Trophoblast cell (in vitro differentiated cells and primary cell): ENCODE measurements at regions not wholly inside any gene's neighbourhood (a gene's known extent, or its start where the extent isn't known, plus 50 kb on each side); places are given as distances from the start of the nearest gene placed in this dataset.

ENCODE experiments used
- DNase-seq, 2 donors: peaks; one replicate each; pipeline ENCODE4 v3.0.0-alpha.2; 2016
- H2AFZ ChIP-seq: 2 replicates; pipeline ENCODE4 v1.6.1; 2013; ENCODE audit warnings: low read length, moderate library complexity, mild to moderate bottlenecking; ENCODE audit not compliant: insufficient read depth, poor library complexity
- H2AK5ac ChIP-seq: 2 replicates; pipeline ENCODE4 v1.6.1; 2013; ENCODE audit warnings: mild to moderate bottlenecking, low read length
- H2BK120ac ChIP-seq: 2 replicates; pipeline ENCODE4 v1.6.1; 2013; ENCODE audit warnings: low read length, mild to moderate bottlenecking, moderate library complexity; ENCODE audit not compliant: insufficient read depth, poor library complexity
- H2BK12ac ChIP-seq: 2 replicates; pipeline ENCODE4 v1.6.1; 2013; ENCODE audit warnings: mild to moderate bottlenecking, low read length, moderate library complexity
- H2BK5ac ChIP-seq: 2 replicates; pipeline ENCODE4 v1.6.1; 2013; ENCODE audit warnings: low read length, low read depth, moderate library complexity, mild to moderate bottlenecking; ENCODE audit not compliant: poor library complexity
- H3K14ac ChIP-seq: 2 replicates; pipeline ENCODE4 v1.6.1; 2013; ENCODE audit warnings: mild to moderate bottlenecking, low read length
- H3K18ac ChIP-seq: 2 replicates; pipeline ENCODE4 v1.6.1; 2013; ENCODE audit warnings: mild to moderate bottlenecking, low read length
- H3K23ac ChIP-seq: 2 replicates; pipeline ENCODE4 v1.6.1; 2013; ENCODE audit warnings: low read length
- H3K27ac ChIP-seq: 2 replicates; pipeline ENCODE4 v1.5.1; 2013; ENCODE audit warnings: low read depth, mild to moderate bottlenecking, inconsistent platforms, low read length, moderate library complexity
- H3K27me3 ChIP-seq: 2 replicates; pipeline ENCODE4 v1.6.1; 2013; ENCODE audit warnings: inconsistent platforms, mild to moderate bottlenecking, low read length, moderate library complexity; ENCODE audit not compliant: insufficient read depth
- H3K36me3 ChIP-seq, 2 experiments: 1 replicate in 1 of 2; 2 replicates in 1 of 2; pipeline ENCODE4 v1.6.1; 2013; ENCODE audit warnings: low read length in 2 of 2, mild to moderate bottlenecking in 2 of 2, moderate library complexity in 1 of 2; ENCODE audit not compliant: insufficient read depth in 2 of 2, control insufficient read depth in 1 of 2
- H3K4ac ChIP-seq: 2 replicates; pipeline ENCODE4 v1.6.1; 2013; ENCODE audit warnings: low read depth, mild to moderate bottlenecking, low read length, moderate library complexity
- H3K4me1 ChIP-seq, 2 experiments: 1 replicate in 1 of 2; 2 replicates in 1 of 2; pipeline ENCODE4 v1.6.1; 2013; ENCODE audit warnings: low read length in 2 of 2, mild to moderate bottlenecking in 2 of 2, moderate library complexity in 1 of 2; ENCODE audit not compliant: insufficient read depth in 2 of 2, control insufficient read depth in 1 of 2
- H3K4me2 ChIP-seq: 2 replicates; pipeline ENCODE4 v1.6.1; 2013; ENCODE audit warnings: inconsistent platforms, mild to moderate bottlenecking, low read length, moderate library complexity
- H3K4me3 ChIP-seq: 2 replicates; pipeline ENCODE4 v1.5.1; 2013; ENCODE audit warnings: mild to moderate bottlenecking, low read depth, low read length, inconsistent platforms
- H3K79me1 ChIP-seq: one replicate; pipeline ENCODE4 v1.6.1; 2013; ENCODE audit warnings: low read length
- H3K79me2 ChIP-seq: 2 replicates; pipeline ENCODE4 v1.6.1; 2013; ENCODE audit warnings: low read length, mild to moderate bottlenecking; ENCODE audit not compliant: control insufficient read depth, insufficient read depth, poor library complexity
- H3K9ac ChIP-seq: 2 replicates; pipeline ENCODE4 v1.6.1; 2013; ENCODE audit warnings: mild to moderate bottlenecking, low read length
- H3K9me3 ChIP-seq: 2 replicates; pipeline ENCODE4 v1.6.1; 2013; ENCODE audit warnings: low read depth, mild to moderate bottlenecking, control low read depth, inconsistent platforms, low read length; ENCODE audit not compliant: insufficient read depth
- H4K12ac ChIP-seq: 2 replicates; pipeline ENCODE4 v1.6.1; 2013; ENCODE audit warnings: low read depth, mild to moderate bottlenecking, low read length, moderate library complexity
- H4K8ac ChIP-seq: 2 replicates; pipeline ENCODE4 v1.6.1; 2013; ENCODE audit warnings: low read depth, mild to moderate bottlenecking, low read length, moderate library complexity
- H4K91ac ChIP-seq: one replicate; pipeline ENCODE4 v1.6.1; 2013; ENCODE audit warnings: low read depth, mild to moderate bottlenecking, low read length, moderate library complexity
- WGBS: extraction: QIAGEN DNeasy Blood & Tissue Kit; methylation state at CpG from one replicate; pipeline ENCODE4 v1.1.7; 2013; ENCODE audit warnings: missing lambda C conversion rate; ENCODE audit not compliant: insufficient read length, insufficient coverage; ENCODE audit errors: extremely low coverage; 5-methylcytosine and 5-hydroxymethylcytosine counted together

DNA sequence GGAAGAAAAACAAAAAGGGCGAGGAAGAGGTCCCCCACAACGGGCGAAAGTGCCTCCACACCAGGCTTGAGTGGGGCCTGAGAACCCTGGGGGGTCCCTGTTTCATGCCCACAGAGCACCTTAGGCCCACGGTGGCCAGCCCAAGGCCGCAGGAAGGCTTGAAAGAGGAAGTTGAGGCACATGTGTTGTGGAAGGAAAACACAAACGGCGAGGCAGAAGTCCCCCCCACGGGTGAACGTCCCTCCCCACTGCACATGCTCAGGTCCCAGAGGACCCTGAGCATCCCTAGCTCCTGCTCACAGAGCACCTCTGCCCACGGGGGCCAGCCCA, 371.5 kb downstream of the ALG10 start:
- H3K79me2 ChIP-seq = no peaks in the 10 kb centered on the region
- H3K4me2 ChIP-seq = no peak overlapping the region
- H2BK5ac ChIP-seq = no peak overlapping the region
- H3K27me3 ChIP-seq = no peaks in the 10 kb centered on the region
- no peak overlapping the region for H4K12ac ChIP-seq
- H3K18ac ChIP-seq = no peak overlapping the region
- no peak overlapping the region for H3K27ac ChIP-seq
- H2BK120ac ChIP-seq = no peak overlapping the region
- H3K14ac ChIP-seq = no peak overlapping the region
- H3K9ac ChIP-seq = no peak overlapping the region
- H2AK5ac ChIP-seq = no peak overlapping the region
- DNase-seq = no peak
- no peak overlapping the region for H2BK12ac ChIP-seq
- no peak overlapping the region for H3K23ac ChIP-seq
- no peaks in the 10 kb centered on the region for H3K79me1 ChIP-seq
- H3K4ac ChIP-seq = no peak overlapping the region
- H3K4me3 ChIP-seq = no peak overlapping the region
- no peaks in the 10 kb centered on the region for H3K4me1 ChIP-seq
- H4K8ac ChIP-seq = no peak overlapping the region
- peaks cover 98% of the 10 kb centered on the region for H3K9me3 ChIP-seq
- WGBS = no CpG with 5 or more reads among the region's 10 CpGs
- H2AFZ ChIP-seq = no peak overlapping the region
- H4K91ac ChIP-seq = no peak overlapping the region
- no peaks in the 10 kb centered on the region for H3K36me3 ChIP-seq

DNA sequence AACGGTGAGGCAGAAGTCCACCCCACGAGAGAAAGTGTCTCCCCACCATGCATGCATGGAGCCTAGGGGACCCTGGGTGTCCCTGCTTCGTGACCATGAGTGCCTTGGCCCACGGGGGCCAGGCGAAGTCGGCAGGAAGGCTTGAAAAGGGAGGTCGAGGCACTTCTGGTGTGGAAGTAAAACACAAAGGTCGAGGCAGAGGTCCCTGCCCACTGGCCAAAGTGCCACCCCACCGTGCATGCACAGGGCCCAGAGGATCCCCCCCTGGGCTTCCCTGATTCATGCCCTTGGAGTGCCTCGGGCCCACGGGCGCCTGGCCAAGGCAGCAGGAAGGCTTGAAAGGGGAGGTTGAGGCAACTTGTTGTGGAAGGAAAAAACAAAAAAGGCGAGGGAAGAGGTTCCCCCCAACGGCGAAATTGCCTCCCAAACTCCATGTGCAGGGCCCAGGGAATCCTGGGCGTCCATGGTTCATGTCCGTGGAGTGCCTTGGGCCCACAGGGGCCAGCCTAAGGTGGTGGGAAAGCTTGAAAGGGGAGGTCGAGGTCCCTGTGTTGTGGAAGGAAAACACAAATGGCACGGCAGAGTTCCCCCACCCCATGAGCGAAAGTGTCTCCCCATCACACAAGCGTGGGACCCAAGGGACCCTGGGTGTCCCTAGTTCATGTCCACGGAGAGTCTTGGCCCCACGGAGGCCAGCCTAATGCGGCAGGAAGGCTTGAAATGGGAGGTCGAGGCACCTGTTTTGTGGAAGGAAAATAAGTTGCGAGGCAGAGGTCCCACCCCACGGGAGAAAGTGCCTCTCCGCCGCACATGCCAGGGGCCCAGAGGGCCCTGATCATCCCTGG, 372.1 kb downstream of the ALG10 start:
- Histone ChIP-seq H3K9ac (no peak overlapping the region), H3K4me1 (no peaks in the 10 kb centered on the region), H2AK5ac (no peak overlapping the region), H4K12ac (no peak overlapping the region), H2AFZ (no peak overlapping the region), H3K79me1 (no peaks in the 10 kb centered on the region), H4K91ac (no peak overlapping the region), H3K9me3 (peaks cover 98% of the 10 kb centered on the region), H2BK12ac (no peak overlapping the region), H3K4ac (no peak overlapping the region), H2BK120ac (no peak overlapping the region), H4K8ac (no peak overlapping the region), H3K23ac (no peak overlapping the region), H3K27ac (no peak overlapping the region), H3K4me3 (no peak overlapping the region), H3K36me3 (no peaks in the 10 kb centered on the region), H3K4me2 (no peak overlapping the region), H2BK5ac (no peak overlapping the region), H3K18ac (no peak overlapping the region), H3K27me3 (no peaks in the 10 kb centered on the region), H3K14ac (no peak overlapping the region), H3K79me2 (no peaks in the 10 kb centered on the region)
- no peak for DNase-seq
- no CpG with 5 or more reads among the region's 29 CpGs for WGBS

DNA sequence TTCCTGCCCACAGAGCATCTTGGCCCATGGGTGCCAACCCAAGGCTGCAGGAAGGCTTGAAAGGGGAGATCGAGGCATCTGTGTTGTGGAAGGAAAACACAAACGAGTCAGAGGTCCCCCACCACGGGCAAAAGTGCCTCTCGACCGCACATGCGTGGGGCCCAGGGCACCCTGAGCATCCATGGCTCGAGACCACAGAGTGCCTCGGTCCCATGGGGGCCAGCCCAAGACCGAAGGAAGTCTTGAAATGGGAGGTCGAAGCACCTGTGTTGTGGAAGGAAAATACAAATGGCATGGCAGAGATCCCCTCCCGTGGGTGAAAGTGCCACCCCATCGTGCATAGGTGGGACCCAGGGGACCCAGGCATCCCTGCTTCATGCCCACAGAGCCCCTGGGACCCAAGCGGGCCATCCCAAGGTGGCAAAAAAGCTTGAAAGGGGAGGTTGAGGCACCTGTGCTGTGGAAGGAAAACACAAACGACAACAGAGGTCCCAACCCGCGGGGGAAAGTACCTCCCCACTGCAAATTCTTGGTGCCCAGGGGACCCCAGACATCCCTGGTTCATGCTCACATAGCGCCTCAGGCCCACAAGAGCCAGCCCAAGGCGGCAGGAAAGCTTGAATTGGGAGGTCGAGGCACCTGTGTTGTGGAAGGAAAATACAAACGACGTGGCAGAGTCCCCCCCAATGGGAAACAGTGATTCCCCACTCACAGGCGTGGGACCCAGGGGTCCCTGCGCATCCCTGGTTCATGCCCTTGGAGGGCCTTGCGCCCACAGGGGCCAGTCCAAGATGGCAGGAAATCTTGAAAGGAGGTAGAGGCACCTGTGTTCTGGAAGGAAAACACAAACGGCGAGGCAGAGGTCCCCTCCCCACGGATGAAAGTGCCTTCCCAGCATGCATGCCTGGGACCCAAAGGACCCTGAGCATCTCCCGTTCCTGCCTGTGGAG, 373.0 kb downstream of the ALG10 start:
- no peaks in the 10 kb centered on the region for H3K36me3 ChIP-seq
- H4K91ac ChIP-seq = no peak overlapping the region
- no peak overlapping the region for H3K27ac ChIP-seq
- no peak overlapping the region for H3K4me3 ChIP-seq
- no peak overlapping the region for H2BK5ac ChIP-seq
- H3K18ac ChIP-seq = no peak overlapping the region
- no peak overlapping the region for H2BK120ac ChIP-seq
- H3K27me3 ChIP-seq = no peaks in the 10 kb centered on the region
- no peak overlapping the region for H2BK12ac ChIP-seq
- no peak overlapping the region for H4K8ac ChIP-seq
- no peaks in the 10 kb centered on the region for H3K4me1 ChIP-seq
- no peak overlapping the region for H3K4me2 ChIP-seq
- no peak overlapping the region for H4K12ac ChIP-seq
- H3K4ac ChIP-seq = no peak overlapping the region
- H3K9me3 ChIP-seq = peaks cover 98% of the 10 kb centered on the region
- H3K9ac ChIP-seq = no peak overlapping the region
- no peaks in the 10 kb centered on the region for H3K79me2 ChIP-seq
- WGBS = no CpG with 5 or more reads among the region's 28 CpGs
- H2AFZ ChIP-seq = no peak overlapping the region
- no peak for DNase-seq
- H3K14ac ChIP-seq = no peak overlapping the region
- H3K23ac ChIP-seq = no peak overlapping the region
- H3K79me1 ChIP-seq = no peaks in the 10 kb centered on the region
- no peak overlapping the region for H2AK5ac ChIP-seq

DNA sequence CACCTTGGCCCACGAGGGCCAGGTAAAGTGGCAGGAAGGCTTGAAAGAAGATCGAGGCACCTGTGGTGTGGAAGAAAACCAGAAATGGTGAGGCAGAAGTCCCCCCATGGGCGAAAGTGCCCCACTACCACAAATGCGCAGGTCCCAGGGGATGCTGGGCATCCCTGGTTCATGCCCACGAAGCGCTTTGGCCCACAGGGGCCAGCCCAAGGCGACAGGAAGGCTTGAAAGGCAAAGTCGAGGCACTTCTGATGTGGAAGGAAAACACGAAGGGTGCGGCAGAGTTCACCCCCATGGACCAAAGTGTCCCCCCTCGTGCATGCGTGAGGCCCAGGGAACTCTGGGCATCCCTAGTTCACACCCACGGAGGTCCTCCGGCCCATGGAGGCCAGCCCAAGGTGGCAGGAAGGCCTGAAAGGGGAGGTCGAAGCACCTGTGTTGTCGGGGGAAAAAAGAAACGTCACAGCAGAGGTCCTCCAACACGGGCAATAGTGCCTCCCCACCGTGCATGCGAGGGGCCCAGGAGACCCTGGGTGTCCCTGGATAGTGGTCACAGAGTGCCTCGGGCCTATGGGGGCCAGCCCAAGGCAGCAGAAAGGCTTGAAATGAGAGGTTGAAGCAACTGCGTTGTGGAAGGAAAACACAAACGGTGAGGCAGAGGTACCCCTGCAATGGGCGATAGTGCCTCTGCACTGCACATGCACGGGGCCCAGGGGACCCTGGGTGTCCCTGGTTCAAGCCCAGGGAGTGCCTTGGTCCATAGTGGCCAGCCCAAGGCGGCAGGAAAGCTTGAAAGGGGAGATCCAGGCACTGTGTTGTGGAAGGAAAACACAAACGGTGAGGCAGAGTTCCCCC, 373.9 kb downstream of the ALG10 start:
- Histone ChIP-seq H3K79me1 (no peaks in the 10 kb centered on the region), H2BK120ac (no peak overlapping the region), H3K9ac (no peak overlapping the region), H3K4me1 (no peaks in the 10 kb centered on the region), H3K4me2 (no peak overlapping the region), H3K18ac (no peak overlapping the region), H3K36me3 (no peaks in the 10 kb centered on the region), H4K12ac (no peak overlapping the region), H3K9me3 (peaks cover 98% of the 10 kb centered on the region), H3K27me3 (no peaks in the 10 kb centered on the region), H3K14ac (no peak overlapping the region), H4K91ac (no peak overlapping the region), H3K4ac (no peak overlapping the region), H3K79me2 (no peaks in the 10 kb centered on the region), H2BK5ac (no peak overlapping the region), H2AK5ac (no peak overlapping the region), H2AFZ (no peak overlapping the region), H3K27ac (no peak overlapping the region), H3K23ac (no peak overlapping the region), H3K4me3 (no peak overlapping the region), H2BK12ac (no peak overlapping the region), H4K8ac (no peak overlapping the region)
- no CpG with 5 or more reads among the region's 27 CpGs for WGBS
- no peak for DNase-seq
